HG02588 (cell line): ENCODE measurements at regions not wholly inside any gene's neighbourhood (a gene's known extent, or its start where the extent isn't known, plus 50 kb on each side); places are given as distances from the start of the nearest gene placed in this dataset.
"Not testable (repeated sequence)": the region's sequence is repeated elsewhere in the genome, so short reads cannot be mapped to it uniquely, and the experiment has no call there.

Source experiments
- ATAC-seq: cut with Tn5 transposase; IDR thresholded peaks from one replicate; pipeline ENCODE4 v1.9.1; 2021; ENCODE audit warnings: mild to moderate bottlenecking, moderate library complexity; ENCODE audit not compliant: unreplicated experiment

- no peak for ATAC-seq
Measured at GRCh38 chrX:97850911-97851310, 967.2 kb downstream of the RPA4 start.

- no peak for ATAC-seq
Measured at GRCh38 chrX:97854086-97854485, 970.4 kb downstream of the RPA4 start.

GRCh38 chrX:97858592-97858991 is 974.9 kb downstream of the RPA4 start:
- no peak for ATAC-seq

DNA sequence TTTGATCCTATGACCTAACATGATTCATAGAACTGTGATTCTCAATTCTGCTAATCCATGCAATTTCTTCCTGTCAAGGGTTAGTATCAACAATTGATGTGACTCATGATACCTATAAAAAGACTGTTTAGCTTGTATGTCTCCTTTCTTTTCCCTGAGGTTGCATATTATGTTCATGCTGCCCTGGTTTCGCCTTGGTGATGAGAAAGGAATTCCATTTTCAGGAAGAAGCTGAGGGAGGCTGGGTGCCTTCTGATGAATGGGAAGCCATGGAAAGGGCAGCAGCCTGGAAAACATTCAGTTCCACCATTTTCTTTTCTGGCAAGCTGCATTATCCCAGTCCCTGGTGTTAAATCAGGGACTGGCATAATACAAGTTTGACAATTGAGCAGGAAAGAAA is 976.5 kb downstream of the RPA4 start:
- ATAC-seq = no peak

DNA sequence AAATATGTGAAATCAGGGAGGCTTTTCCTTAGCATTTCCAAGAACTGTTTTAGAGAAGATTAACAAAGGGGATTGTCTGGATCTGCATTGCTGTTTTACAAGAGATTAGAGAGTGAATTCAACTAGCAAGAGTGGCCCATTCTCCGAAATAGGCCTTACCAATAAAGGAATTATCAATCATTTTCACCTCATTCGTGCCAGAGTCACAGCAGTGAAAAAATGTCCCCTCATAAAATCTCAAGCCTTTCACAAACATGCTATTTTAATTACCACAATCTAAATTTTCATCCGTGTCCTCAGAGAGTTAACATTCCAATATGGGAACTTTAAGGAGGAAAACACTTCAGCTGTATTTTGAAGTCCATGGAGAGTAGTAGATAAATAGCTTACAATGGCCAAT is 979.6 kb downstream of the RPA4 start:
- no peak for ATAC-seq

DNA sequence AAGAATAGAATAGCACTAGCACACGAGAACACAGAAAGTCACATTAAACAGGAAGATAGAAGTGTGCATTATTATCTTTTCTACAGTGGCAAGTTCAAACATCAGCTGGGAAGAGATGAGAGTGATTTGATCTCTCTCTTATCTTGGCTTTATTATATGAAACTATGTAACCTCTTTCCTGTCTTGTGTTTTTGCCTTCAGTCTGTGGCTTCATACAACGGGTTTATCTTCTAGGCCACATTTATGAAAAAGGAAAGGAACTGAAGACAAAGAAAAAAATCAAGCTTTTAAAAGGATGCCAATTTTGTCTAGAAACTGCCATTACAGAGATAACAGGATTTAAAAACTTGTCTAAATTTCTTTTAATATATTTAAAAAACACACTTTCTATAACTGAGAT is 983.6 kb downstream of the RPA4 start:
- ATAC-seq = no peak

DNA sequence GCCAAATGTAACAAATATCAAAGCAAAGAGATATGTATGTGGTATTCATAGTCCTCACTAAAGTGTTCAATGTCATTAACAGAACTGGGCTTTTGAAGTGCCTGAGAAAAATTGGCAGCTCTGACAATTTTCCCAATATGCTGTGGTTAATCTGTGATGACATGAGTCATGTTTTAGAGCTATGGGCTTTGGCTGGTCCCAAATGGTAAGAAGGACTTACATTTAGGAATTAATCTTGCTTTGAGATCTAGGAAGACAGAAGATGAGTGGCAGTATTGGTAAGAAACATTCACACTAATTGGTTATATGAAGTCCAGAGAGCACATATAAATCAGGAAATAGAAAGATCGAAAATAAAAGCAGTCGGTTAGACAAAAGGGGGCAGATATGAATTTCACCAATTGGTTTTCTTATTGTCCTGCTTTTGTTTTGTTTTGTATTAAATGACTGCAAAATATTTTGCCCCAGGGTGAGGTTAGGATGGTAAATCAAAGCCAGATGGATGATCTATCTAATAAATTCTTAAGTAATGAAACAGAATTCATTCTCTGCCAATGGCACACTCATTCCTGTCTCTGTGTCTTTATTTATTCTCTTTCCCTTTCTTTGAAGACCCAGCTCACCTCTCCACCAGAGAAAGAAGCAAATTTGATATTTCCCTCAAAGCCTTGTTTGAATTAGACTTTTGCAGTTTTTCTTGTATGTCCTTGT is 993.1 kb downstream of the RPA4 start:
- no peak for ATAC-seq

- no peak for ATAC-seq
Measured at GRCh38 chrX:97882306-97882705, 998.6 kb downstream of the RPA4 start.

- no peak for ATAC-seq
Measured at GRCh38 chrX:97895751-97896150, 1012.0 kb downstream of the RPA4 start.

DNA sequence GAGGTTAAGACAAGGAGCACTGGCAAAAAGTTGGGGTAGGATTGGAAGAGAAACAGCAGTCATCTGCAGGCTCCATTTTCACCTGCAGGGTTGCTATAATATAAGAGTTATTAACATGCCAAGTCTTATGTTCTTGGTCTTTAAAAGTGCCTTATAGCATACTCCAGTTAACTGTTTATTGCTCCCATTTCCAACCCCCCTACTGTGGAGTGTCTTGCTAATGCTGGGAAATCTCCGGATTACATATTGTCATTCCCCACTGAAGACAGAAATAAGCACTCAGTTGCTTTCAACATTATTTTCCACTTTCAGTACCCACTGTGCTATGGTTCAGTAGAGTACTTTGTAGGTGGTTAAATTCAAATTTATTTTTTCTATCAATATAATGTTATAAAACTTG is 1014.3 kb downstream of the RPA4 start:
- no peak for ATAC-seq

DNA sequence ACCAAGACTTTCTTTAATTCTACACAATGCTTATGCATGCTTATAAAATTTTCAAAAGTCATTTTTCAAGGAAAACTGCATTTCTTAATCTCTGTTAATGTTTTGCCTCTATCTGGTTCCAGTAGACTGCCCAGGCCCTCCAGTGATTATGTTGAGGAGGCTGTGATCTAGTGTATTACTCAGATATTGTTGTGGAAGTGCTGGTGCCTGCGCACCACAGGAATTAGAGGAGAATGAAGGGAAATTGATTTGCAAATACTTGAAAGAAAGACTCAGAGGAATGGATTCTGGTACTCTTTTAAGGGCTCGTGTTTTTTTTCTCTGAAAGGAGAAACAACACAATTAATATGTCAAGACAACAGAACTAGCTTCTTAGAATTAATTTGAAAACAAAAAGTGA is 1015.1 kb downstream of the RPA4 start:
- no peak for ATAC-seq

DNA sequence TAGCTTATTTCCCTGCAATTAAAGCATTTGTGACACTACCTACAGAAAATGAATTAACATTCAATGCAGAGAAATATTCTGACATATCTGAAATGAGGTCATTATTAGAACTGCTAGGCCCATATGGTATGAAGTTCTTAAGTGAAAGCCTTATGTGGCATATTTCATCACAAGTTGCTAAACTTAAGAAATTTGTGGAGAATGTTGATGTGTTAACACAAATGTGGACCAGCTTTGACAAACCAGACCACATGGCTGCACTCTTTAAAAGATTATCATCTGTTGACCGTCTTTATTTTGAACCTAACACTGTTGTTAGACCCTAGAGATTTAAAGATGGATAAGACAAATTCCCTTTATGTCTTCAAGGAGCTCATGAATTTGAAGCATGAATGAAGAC is 1024.1 kb downstream of the RPA4 start:
- ATAC-seq = no peak

- no peak for ATAC-seq
Measured at GRCh38 chrX:97909245-97909644, 1025.5 kb downstream of the RPA4 start.

- not testable (repeated sequence) for ATAC-seq
Measured at GRCh38 chrX:97915390-97915789, 1031.7 kb downstream of the RPA4 start.

- not testable (repeated sequence) for ATAC-seq
Measured at GRCh38 chrX:97921223-97921622, 1037.5 kb downstream of the RPA4 start.

GRCh38 chrX:97931586-97931985 is 1047.9 kb downstream of the RPA4 start:
- ATAC-seq = no peak

DNA sequence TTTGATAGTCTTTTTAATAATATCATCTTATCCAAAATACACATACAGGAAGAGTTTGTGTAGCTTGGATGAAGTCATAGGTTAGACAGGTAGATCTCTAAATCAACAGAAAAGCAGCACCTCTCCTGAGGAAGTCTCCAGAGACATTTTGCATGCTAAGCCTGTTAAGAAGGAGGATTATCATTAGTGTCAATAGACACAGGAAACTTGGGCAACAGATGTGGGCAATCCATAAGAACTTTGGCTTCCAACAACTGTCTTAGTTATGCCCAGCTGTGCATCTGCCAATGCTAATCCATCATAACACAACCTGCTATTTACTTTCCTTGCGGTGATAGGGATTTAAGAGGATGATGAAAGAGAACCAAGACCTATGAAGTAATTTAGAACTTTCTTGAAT is 1052.6 kb downstream of the RPA4 start:
- no peak for ATAC-seq

DNA sequence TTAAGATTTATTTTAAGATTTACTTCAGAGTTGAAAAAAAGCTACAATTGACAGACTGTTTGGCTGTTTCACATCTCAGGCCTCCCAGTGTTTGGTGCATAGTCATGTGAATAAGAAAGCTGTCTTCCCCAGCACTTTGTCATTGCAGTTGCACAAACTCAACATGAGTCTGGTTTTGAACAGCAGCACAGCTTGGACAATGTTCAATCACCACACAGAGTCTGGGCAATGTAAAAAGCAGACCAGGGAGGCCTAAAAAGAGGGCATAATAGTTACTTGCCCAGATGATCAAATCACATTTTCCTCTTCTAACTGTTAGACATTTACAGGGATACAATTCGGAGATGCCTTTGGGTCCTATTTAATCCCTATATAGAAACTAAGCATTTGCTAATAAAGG is 1055.0 kb downstream of the RPA4 start:
- ATAC-seq = no peak

GRCh38 chrX:97968376-97969163 is 1084.9 kb downstream of the RPA4 start:
- ATAC-seq = no peak

GRCh38 chrX:97984641-97985040 is 1100.9 kb downstream of the RPA4 start:
- ATAC-seq = no peak

DNA sequence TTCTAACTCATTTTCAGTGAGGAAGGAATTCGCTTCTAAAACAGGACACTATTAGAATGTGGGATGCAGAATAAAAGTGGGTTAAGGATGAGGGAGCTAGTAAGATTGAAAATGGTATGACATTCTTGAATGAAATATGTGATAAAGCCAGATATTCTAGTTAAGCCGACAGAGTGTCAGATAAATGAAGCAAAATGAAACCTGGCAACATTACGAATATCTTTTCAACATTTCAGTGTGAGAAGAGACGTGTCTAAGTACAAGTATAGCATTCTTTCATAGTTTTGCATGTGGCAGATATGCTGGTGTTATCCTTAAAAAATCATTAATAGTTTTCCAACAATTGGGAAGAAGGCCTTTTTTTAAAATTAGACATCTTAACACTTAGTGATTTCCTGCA is 1101.4 kb downstream of the RPA4 start:
- ATAC-seq = no peak

DNA sequence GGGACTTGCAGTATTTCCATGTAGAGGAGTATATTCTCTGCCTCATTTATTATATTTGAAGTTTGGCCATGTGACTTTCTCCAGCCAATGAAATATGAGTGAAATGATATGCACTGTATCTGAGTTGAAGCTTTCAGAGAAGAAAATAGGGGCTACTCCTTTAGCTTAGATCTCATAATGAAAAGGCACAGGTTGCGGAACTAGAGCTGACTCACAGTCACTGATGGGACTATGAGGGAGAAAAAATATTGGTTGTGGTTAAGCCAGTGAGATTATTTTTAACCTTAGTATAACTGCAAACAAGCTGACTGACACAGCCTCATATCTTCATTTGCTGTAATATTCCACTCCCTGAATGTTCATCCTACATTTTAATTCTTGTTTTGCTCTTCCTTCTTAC is 1104.3 kb downstream of the RPA4 start:
- ATAC-seq = no peak

DNA sequence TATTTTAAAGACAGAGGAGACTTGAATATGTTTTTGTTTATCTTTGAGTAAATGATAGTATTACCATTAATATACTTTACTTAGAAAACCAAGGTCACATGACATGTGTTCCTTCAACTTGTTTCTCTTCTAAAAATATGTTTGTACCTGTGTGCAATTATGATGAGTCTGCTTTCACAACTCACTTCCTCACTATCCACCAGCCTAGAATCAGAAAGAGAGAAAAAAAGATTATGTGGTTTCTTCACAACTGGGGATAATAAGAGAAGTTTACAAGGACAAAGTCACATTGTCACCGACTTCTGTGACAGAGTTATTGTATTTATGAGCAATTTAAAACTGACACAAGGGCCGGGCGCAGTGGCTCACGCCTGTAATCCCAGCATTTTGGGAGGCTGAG is 1112.1 kb downstream of the RPA4 start:
- no peak for ATAC-seq
